CD8-positive, alpha-beta memory T cell (primary cell): ENCODE measurements at regions not wholly inside any gene's neighbourhood (a gene's known extent, or its start where the extent isn't known, plus 50 kb on each side); places are given as distances from the start of the nearest gene placed in this dataset.
"Not testable (repeated sequence)": the region's sequence is repeated elsewhere in the genome, so short reads cannot be mapped to it uniquely, and the experiment has no call there.

Experiments
- CTCF ChIA-PET: fragments of 350-600 bp; sonication (Branson Sonifier 250); formaldehyde crosslinking; loops from one replicate; lab custom pipeline; 2021; ENCODE audit warnings: antibody characterized with exemption; lab: Charles Lee
- POLR2A ChIA-PET: fragments of 350-600 bp; sonication (Branson Sonifier 250); formaldehyde crosslinking; loops from one replicate; lab custom pipeline; 2021; ENCODE audit warnings: antibody characterized with exemption; lab: Charles Lee
- DNase-seq, 5 donors: peaks; one replicate each; pipeline versions ENCODE4 v3.0.0 to v3.0.0-alpha.2; 2020 to 2022; ENCODE audit warnings: mixed read lengths in 1 of 5
- H3K27ac ChIP-seq: one replicate; pipeline ENCODE4 v1.7.0; 2013; ENCODE audit warnings: low read depth, mild to moderate bottlenecking, low read length, moderate library complexity
- H3K27me3 ChIP-seq: 2 replicates; pipeline ENCODE4 v1.7.0; 2013; ENCODE audit warnings: low read length, mild to moderate bottlenecking; ENCODE audit not compliant: insufficient read depth, poor library complexity, severe bottlenecking
- H3K36me3 ChIP-seq: 2 replicates; pipeline ENCODE4 v1.7.0; 2013; ENCODE audit warnings: mild to moderate bottlenecking, low read length, moderate library complexity; ENCODE audit not compliant: insufficient read depth
- H3K4me1 ChIP-seq: 2 replicates; pipeline ENCODE4 v1.7.0; 2013; ENCODE audit warnings: mild to moderate bottlenecking, low read length, moderate library complexity; ENCODE audit not compliant: insufficient read depth
- H3K4me3 ChIP-seq: 2 replicates; pipeline ENCODE4 v1.7.0; 2013; ENCODE audit warnings: mild to moderate bottlenecking, low read length
- H3K9me3 ChIP-seq: 2 replicates; pipeline ENCODE4 v1.7.0; 2013; ENCODE audit warnings: mild to moderate bottlenecking, low read length
- H3K27ac Mint-ChIP-seq, 8 donors: one replicate each; pipeline ENCODE4 v1.8.0; 2020 to 2021; ENCODE audit warnings: mixed read lengths in 8 of 8, mild to moderate bottlenecking in 6 of 8, inconsistent platforms in 3 of 8, moderate library complexity in 3 of 8
- H3K27me3 Mint-ChIP-seq, 2 donors: one replicate each; pipeline ENCODE4 v1.8.0; 2020 to 2021; ENCODE audit warnings: mixed read lengths in 2 of 2, mild to moderate bottlenecking in 1 of 2, moderate library complexity in 1 of 2
- H3K36me3 Mint-ChIP-seq, 3 donors: one replicate each; pipeline ENCODE4 v1.8.0; 2020 to 2021; ENCODE audit warnings: mixed read lengths in 3 of 3, inconsistent platforms in 1 of 3, mild to moderate bottlenecking in 1 of 3
- H3K4me1 Mint-ChIP-seq, 3 donors: one replicate each; pipeline ENCODE4 v1.8.0; 2020 to 2021; ENCODE audit warnings: mixed read lengths in 3 of 3, inconsistent platforms in 1 of 3, mild to moderate bottlenecking in 1 of 3
- H3K4me3 Mint-ChIP-seq, 7 donors: one replicate each; pipeline ENCODE4 v1.8.0; 2020 to 2021; ENCODE audit warnings: mixed read lengths in 7 of 7, mild to moderate bottlenecking in 6 of 7, moderate library complexity in 4 of 7, inconsistent platforms in 2 of 7
- H3K9me3 Mint-ChIP-seq, 5 donors: one replicate each; pipeline ENCODE4 v1.8.0; 2020 to 2022; ENCODE audit warnings: mixed read lengths in 5 of 5, mild to moderate bottlenecking in 3 of 5, moderate library complexity in 2 of 5, inconsistent platforms in 1 of 5

GRCh38 chr3:195669310-195669709 lies 51.5 kb upstream of the MUC20 start:
- H3K4me3 ChIP-seq, H3K27ac ChIP-seq, H3K36me3 ChIP-seq, H3K9me3 ChIP-seq, H3K4me3 Mint-ChIP-seq, H3K27me3 Mint-ChIP-seq, H3K9me3 Mint-ChIP-seq, H3K4me1 Mint-ChIP-seq, H3K4me1 ChIP-seq, CTCF ChIA-PET, POLR2A ChIA-PET, H3K27me3 ChIP-seq, H3K27ac Mint-ChIP-seq: not testable (repeated sequence)
- peaks cover 0 to 38% (median 5%) of the 10 kb centered on the region in 3 donors for H3K36me3 Mint-ChIP-seq
- peak in 1 of 5 donors; percentile 59 for DNase-seq

GRCh38 chr3:195668131-195668766 lies 52.5 kb upstream of the MUC20 start:
- H3K36me3 Mint-ChIP-seq, result peaks cover 0 to 33% (median 6%) of the 10 kb centered on the region in 3 donors
- H3K27me3 Mint-ChIP-seq, CTCF ChIA-PET: not testable (repeated sequence)

GRCh38 chr3:195665311-195665710 lies 55.5 kb upstream of the MUC20 start:
- H3K27ac ChIP-seq, POLR2A ChIA-PET, H3K27me3 ChIP-seq, H3K4me1 Mint-ChIP-seq, H3K9me3 ChIP-seq, H3K9me3 Mint-ChIP-seq, CTCF ChIA-PET, DNase-seq, H3K36me3 ChIP-seq, H3K4me3 Mint-ChIP-seq, H3K4me1 ChIP-seq, H3K27me3 Mint-ChIP-seq, H3K4me3 ChIP-seq, H3K27ac Mint-ChIP-seq: not testable (repeated sequence)
- H3K36me3 Mint-ChIP-seq, result peaks cover 0 to 19% (median 1%) of the 10 kb centered on the region in 3 donors

More at GRCh38 chr3:195668131-195668766, 52.5 kb upstream of the MUC20 start:
- POLR2A ChIA-PET, H3K4me3 Mint-ChIP-seq, H3K27ac ChIP-seq, H3K27me3 ChIP-seq, H3K4me1 ChIP-seq, H3K4me1 Mint-ChIP-seq, H3K36me3 ChIP-seq, H3K9me3 Mint-ChIP-seq, H3K9me3 ChIP-seq, H3K4me3 ChIP-seq, H3K27ac Mint-ChIP-seq, DNase-seq: not testable (repeated sequence)

GRCh38 chr3:195664131-195664530 lies 56.6 kb upstream of the MUC20 start:
- CTCF ChIA-PET, DNase-seq: not testable (repeated sequence)

GRCh38 chr3:195659136-195659533 lies 61.6 kb upstream of the MUC20 start:
- H3K27ac ChIP-seq, H3K4me3 ChIP-seq, H3K4me1 Mint-ChIP-seq, H3K9me3 ChIP-seq, H3K36me3 Mint-ChIP-seq, H3K27me3 Mint-ChIP-seq, H3K4me1 ChIP-seq, POLR2A ChIA-PET, H3K27me3 ChIP-seq, DNase-seq, CTCF ChIA-PET, H3K9me3 Mint-ChIP-seq, H3K27ac Mint-ChIP-seq, H3K36me3 ChIP-seq: not testable (repeated sequence)
- peak overlapping the region in 6 of 7 donors; percentile 11 to 65 (median 61) for H3K4me3 Mint-ChIP-seq

More at GRCh38 chr3:195664131-195664530, 56.6 kb upstream of the MUC20 start:
- POLR2A ChIA-PET, H3K27me3 Mint-ChIP-seq, H3K4me1 Mint-ChIP-seq, H3K36me3 ChIP-seq, H3K4me1 ChIP-seq, H3K9me3 Mint-ChIP-seq, H3K4me3 Mint-ChIP-seq, H3K27ac Mint-ChIP-seq, H3K27ac ChIP-seq, H3K27me3 ChIP-seq, H3K9me3 ChIP-seq, H3K4me3 ChIP-seq: not testable (repeated sequence)
- H3K36me3 Mint-ChIP-seq, result peaks cover 0 to 15% (median 1%) of the 10 kb centered on the region in 3 donors

GRCh38 chr3:195658381-195659135 lies 62.2 kb upstream of the MUC20 start:
- POLR2A ChIA-PET, H3K4me3 ChIP-seq: not testable (repeated sequence)
- H3K4me3 Mint-ChIP-seq, result peak overlapping the region in 6 of 7 donors; percentile 11 to 65 (median 61)

GRCh38 chr3:195657475-195658372 lies 63.1 kb upstream of the MUC20 start:
- DNase-seq, result peak; percentile 86 to 95 (median 90)
- H3K9me3 ChIP-seq, H3K27me3 Mint-ChIP-seq, H3K36me3 ChIP-seq, H3K4me1 ChIP-seq, H3K36me3 Mint-ChIP-seq, POLR2A ChIA-PET, CTCF ChIA-PET, H3K9me3 Mint-ChIP-seq, H3K27me3 ChIP-seq: not testable (repeated sequence)
- peak overlapping the region; percentile 64 for H3K27ac ChIP-seq
- peaks cover 3 to 12% (median 10%) of the 10 kb centered on the region in 3 donors for H3K4me1 Mint-ChIP-seq
- peak overlapping the region; percentile 56 for H3K4me3 ChIP-seq
- peak overlapping the region; percentile 85 to 98 (median 90) for H3K27ac Mint-ChIP-seq
- H3K4me3 Mint-ChIP-seq, result peak overlapping the region; percentile 83 to 98 (median 89)

More at GRCh38 chr3:195658381-195659135, 62.2 kb upstream of the MUC20 start:
- DNase-seq, result peak in 1 of 5 donors; percentile 24
- H3K27ac Mint-ChIP-seq, CTCF ChIA-PET, H3K36me3 ChIP-seq, H3K4me1 ChIP-seq, H3K36me3 Mint-ChIP-seq, H3K9me3 ChIP-seq, H3K27ac ChIP-seq, H3K27me3 ChIP-seq, H3K9me3 Mint-ChIP-seq, H3K27me3 Mint-ChIP-seq: not testable (repeated sequence)
- peaks cover 2 to 12% (median 9%) of the 10 kb centered on the region in 3 donors for H3K4me1 Mint-ChIP-seq

GRCh38 chr3:195656091-195656490 lies 64.7 kb upstream of the MUC20 start:
- CTCF ChIA-PET, result not testable (repeated sequence)
- Mint-ChIP-seq H3K27ac (peak overlapping the region in 2 of 8 donors; percentile 48 to 75), H3K4me3 (peak overlapping the region in 4 of 7 donors; percentile 18 to 98 (median 65))

More at GRCh38 chr3:195656091-195656490, 64.7 kb upstream of the MUC20 start:
- H3K4me3 ChIP-seq, H3K36me3 Mint-ChIP-seq, H3K4me1 ChIP-seq, H3K36me3 ChIP-seq, H3K9me3 Mint-ChIP-seq, H3K27ac ChIP-seq, H3K9me3 ChIP-seq, H3K27me3 Mint-ChIP-seq, POLR2A ChIA-PET, DNase-seq, H3K27me3 ChIP-seq: not testable (repeated sequence)
- H3K4me1 Mint-ChIP-seq, result peaks cover 3 to 12% (median 10%) of the 10 kb centered on the region in 3 donors
